GM12878 (cell line): ENCODE measurements at regions not wholly inside any gene's neighbourhood (a gene's known extent, or its start where the extent isn't known, plus 50 kb on each side); places are given as distances from the start of the nearest gene placed in this dataset.

Experiments
- ATAC-seq: fragments of 200-7000 bp; cut with Tn5 transposase; 3 replicates; pipeline ENCODE4 v1.9.1; 2020; ENCODE audit warnings: mild to moderate bottlenecking, moderate library complexity
- BruUV-seq: library from RNA; stranded (reverse); fragments of 400-500 nt; replicated peaks from 2 replicates; lab custom pipeline; 2021; lab: Mats Ljungman, UMichigan
- CTCF ChIA-PET: fragments of 300-600 bp; sonication (Branson Sonifier 250); formaldehyde crosslinking; extraction: SDS; loops from one replicate; lab custom pipeline; 2021; ENCODE audit warnings: inconsistent platforms; lab: Yijun Ruan, JAX
- POLR2A ChIA-PET: fragments of 350-600 bp; formaldehyde crosslinking; extraction: SDS; loops from one replicate; lab custom pipeline; 2021; ENCODE audit warnings: inconsistent platforms; lab: Charles Lee
- RAD21 ChIA-PET: fragments of 300-600 bp; sonication (Branson Sonifier 250); formaldehyde crosslinking; loops from one replicate; lab custom pipeline; 2023; ENCODE audit warnings: antibody characterized with exemption; ENCODE audit not compliant: unreplicated experiment; lab: Charles Lee
- SMC1A ChIA-PET: fragments of 300-600 bp; sonication (Branson Sonifier 250); formaldehyde crosslinking; loops from one replicate; lab custom pipeline; 2023; ENCODE audit not compliant: unreplicated experiment, uncharacterized antibody; lab: Charles Lee
- DNase-seq: peaks from one replicate; pipeline ENCODE4 v3.0.0-alpha.2; 2011; ENCODE audit warnings: low read depth, low spot score
- FAIRE-seq: peaks from 3 replicates; lab custom pipeline; 2011; peaks lifted over from hg19 to GRCh38; lab: Jason Lieb, UNC
- H2AFZ ChIP-seq: 2 replicates; pipeline ENCODE4 v1.6.0; 2011; ENCODE audit warnings: low read depth, low read length, control low read depth; ENCODE audit not compliant: control insufficient read depth
- H3K27ac ChIP-seq: 2 replicates; pipeline ENCODE4 v1.5.1; 2011; ENCODE audit warnings: control low read depth; ENCODE audit not compliant: control insufficient read depth, insufficient read depth
- H3K27me3 ChIP-seq, 2 experiments: replicated peaks in 1 of 2; 2 replicates each; pipeline versions ENCODE4 v1.6.0 to v1.6.1; 2011; ENCODE audit warnings: low read length in 1 of 2; ENCODE audit not compliant: control insufficient read depth in 2 of 2, insufficient read depth in 2 of 2
- H3K36me3 ChIP-seq, 2 experiments: 2 replicates each; pipeline ENCODE4 v1.5.1; 2011; ENCODE audit warnings: low read length in 1 of 2; ENCODE audit not compliant: control insufficient read depth in 2 of 2, insufficient read depth in 2 of 2
- H3K4me1 ChIP-seq: 2 replicates; pipeline ENCODE4 v1.6.1; 2011; ENCODE audit warnings: mild to moderate bottlenecking, low read length, moderate library complexity, mixed read lengths; ENCODE audit not compliant: control insufficient read depth, insufficient read depth
- H3K4me2 ChIP-seq: 2 replicates; pipeline ENCODE4 v1.6.0; 2011; ENCODE audit warnings: control low read depth; ENCODE audit not compliant: control insufficient read depth, insufficient read depth
- H3K4me3 ChIP-seq: fragments of 200-600 bp; sonication (generic); 2 replicates; pipeline ENCODE4 v1.5.1; 2016
- H3K79me2 ChIP-seq: 2 replicates; pipeline ENCODE4 v1.6.0; 2011; ENCODE audit warnings: low read length; ENCODE audit not compliant: control insufficient read depth, insufficient read depth
- H3K9ac ChIP-seq: 2 replicates; pipeline ENCODE4 v1.8.0; 2011; ENCODE audit warnings: low read length, control low read depth, mixed read lengths; ENCODE audit not compliant: control insufficient read depth, insufficient read depth
- H3K9me3 ChIP-seq: replicated peaks from 3 replicates; pipeline ENCODE4 v1.5.1; 2011; ENCODE audit warnings: mild to moderate bottlenecking, low read length; ENCODE audit not compliant: control insufficient read depth, insufficient read depth
- H4K20me1 ChIP-seq: 2 replicates; pipeline ENCODE4 v1.6.0; 2011; ENCODE audit not compliant: control insufficient read depth, insufficient read depth
- ESRRA ChIP-seq: IDR thresholded peaks from 2 replicates; pipeline ENCODE4 v1.6.1; 2012; ENCODE audit warnings: mild to moderate bottlenecking, low read length, improper control_type of control experiment
- HDAC2 ChIP-seq: fragments of 200-600 bp; sonication (generic); IDR thresholded peaks from 2 replicates; pipeline ENCODE4 v1.6.1; 2017
- MTA2 ChIP-seq: fragments of 450-650 bp; IDR thresholded peaks from 2 replicates; pipeline ENCODE4 v1.6.1; 2016; ENCODE audit warnings: low read depth, mild to moderate bottlenecking, moderate library complexity
- STAT3 ChIP-seq: IDR thresholded peaks from 2 replicates; pipeline ENCODE4 v1.6.1; 2011; ENCODE audit warnings: low read depth, low read length, improper control_type of control experiment
- TBL1XR1 ChIP-seq: IDR thresholded peaks from 2 replicates; pipeline ENCODE4 v1.6.1; 2012; ENCODE audit warnings: low read depth, low read length, improper control_type of control experiment
- ZNF384 ChIP-seq: IDR thresholded peaks from 2 replicates; pipeline ENCODE4 v1.6.1; 2012; ENCODE audit warnings: low read depth, mild to moderate bottlenecking, low read length, improper control_type of control experiment, borderline replicate concordance
- WGBS: methylation state at CpG from one replicate; pipeline ENCODE4 v1.1.6; 2016; ENCODE audit warnings: low lambda C conversion rate; ENCODE audit not compliant: insufficient replicate concordance, insufficient coverage; ENCODE audit errors: missing lambda C conversion rate; 5-methylcytosine and 5-hydroxymethylcytosine counted together
- in situ Hi-C: fragments of 300-500 bp; cut with MboI; formaldehyde crosslinking; loops from 9 replicates; pipeline ENCODE4 v1.14.3; 2018; ENCODE audit warnings: mixed read lengths
- intact Hi-C: fragments of 100-400 bp; cut with micrococcal nuclease; formaldehyde crosslinking; loops from one replicate; pipeline ENCODE4 v1.14.2; 2022; ENCODE audit not compliant: unreplicated experiment
- TF ChIP-seq, protein P1 (sequence below): IDR thresholded peaks from 2 replicates; pipeline ENCODE4 v1.6.1; 2011; ENCODE audit warnings: low read depth, low read length, improper control_type of control experiment, borderline replicate concordance
- TF ChIP-seq, protein P2 (sequence below): IDR thresholded peaks from 2 replicates; pipeline ENCODE4 v1.6.1; 2011; ENCODE audit warnings: borderline replicate concordance, low read depth, mild to moderate bottlenecking, moderate library complexity, low read length; ENCODE audit not compliant: insufficient read depth, poor library complexity, severe bottlenecking
- TF ChIP-seq, protein P3 (sequence below): IDR thresholded peaks from 2 replicates; pipeline ENCODE4 v1.6.1; 2012; ENCODE audit warnings: low read depth, low read length, improper control_type of control experiment
- TF ChIP-seq, protein P4 (sequence below): fragments of 450-650 bp; IDR thresholded peaks from 2 replicates; pipeline ENCODE4 v1.6.1; 2016; ENCODE audit warnings: mild to moderate bottlenecking
- TF ChIP-seq, protein P5 (sequence below): fragments of 450-650 bp; IDR thresholded peaks from 2 replicates; pipeline ENCODE4 v1.6.1; 2017; ENCODE audit warnings: low read depth, mild to moderate bottlenecking, moderate library complexity
- TF ChIP-seq, protein P6 (sequence below): fragments of 450-650 bp; IDR thresholded peaks from 2 replicates; pipeline ENCODE4 v1.6.1; 2016; ENCODE audit warnings: mild to moderate bottlenecking, moderate library complexity, borderline replicate concordance

DNA sequence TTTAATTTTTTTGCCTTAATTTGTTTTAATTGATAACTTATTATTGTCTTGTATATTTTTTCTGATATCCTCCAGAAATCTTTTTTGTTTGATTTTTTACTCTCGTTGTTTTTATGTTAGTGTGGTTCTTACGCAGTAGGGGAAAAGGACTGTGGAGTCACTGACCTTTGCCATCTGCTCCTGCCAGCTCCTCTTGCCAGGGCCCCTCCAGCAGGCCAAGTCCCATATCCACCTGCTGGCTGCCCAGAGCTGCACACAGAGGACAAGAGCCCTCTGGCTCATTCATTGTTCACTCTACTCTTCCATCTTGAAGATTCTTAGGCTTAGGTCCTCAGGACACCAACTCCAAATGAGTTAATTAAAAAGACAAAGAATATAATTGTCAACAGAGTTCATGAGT is 316.4 kb upstream of the DUSP10 start (continued):
- TF ChIP-seq, protein P1, sequence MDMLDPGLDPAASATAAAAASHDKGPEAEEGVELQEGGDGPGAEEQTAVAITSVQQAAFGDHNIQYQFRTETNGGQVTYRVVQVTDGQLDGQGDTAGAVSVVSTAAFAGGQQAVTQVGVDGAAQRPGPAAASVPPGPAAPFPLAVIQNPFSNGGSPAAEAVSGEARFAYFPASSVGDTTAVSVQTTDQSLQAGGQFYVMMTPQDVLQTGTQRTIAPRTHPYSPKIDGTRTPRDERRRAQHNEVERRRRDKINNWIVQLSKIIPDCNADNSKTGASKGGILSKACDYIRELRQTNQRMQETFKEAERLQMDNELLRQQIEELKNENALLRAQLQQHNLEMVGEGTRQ, result no peak
- no peak for TF ChIP-seq HDAC2

DNA sequence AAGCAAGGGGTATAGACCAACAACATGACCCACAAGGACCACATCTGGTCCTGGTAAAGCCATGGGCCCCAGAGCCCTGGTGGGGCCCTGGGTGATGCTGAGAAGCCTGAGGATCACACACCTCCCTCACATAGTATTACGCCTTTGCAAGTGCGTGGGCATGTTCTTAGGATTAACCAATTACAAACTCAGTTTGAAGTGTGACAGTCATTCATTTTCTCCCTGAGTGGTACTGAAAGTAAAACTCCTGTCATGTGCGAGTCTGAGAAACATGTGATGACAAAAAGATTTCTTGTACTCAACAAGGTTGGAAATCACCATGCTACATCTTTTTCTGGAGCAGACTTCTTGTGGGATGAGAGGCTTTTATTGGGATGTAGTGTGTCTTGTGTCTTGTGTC is 315.3 kb upstream of the DUSP10 start:
- BruUV-seq, result no TSS peak
- intact Hi-C loops, result no loop called here
- H3K27me3 ChIP-seq, result no peaks in the 10 kb centered on the region
- no peaks in the 10 kb centered on the region for H3K9me3 ChIP-seq
- H2AFZ ChIP-seq, result no peak overlapping the region
- ATAC-seq (peak; percentile 88), FAIRE-seq (no peak), DNase-seq (peak; percentile 24)
- no peak overlapping the region for H3K9ac ChIP-seq
- H3K27ac ChIP-seq, result no peak overlapping the region
- no peak overlapping the region for H3K4me2 ChIP-seq
- POLR2A ChIA-PET, result interaction anchor here (1.5 kb wide), 1 partner anchor 8 kb away, joined by 5 read pairs; no protein-coding TSS in a partner anchor
- WGBS, result 35% methylated on average over 3 of the region's 3 CpGs
- H3K4me3 ChIP-seq, result no peak overlapping the region
- H4K20me1 ChIP-seq, result no peaks in the 10 kb centered on the region
- SMC1A ChIA-PET, result interaction anchor here (0.7 kb wide), 1 partner anchor 338 kb away, joined by 3 read pairs; no protein-coding TSS in a partner anchor
- RAD21 ChIA-PET, result no interaction called here
- H3K79me2 ChIP-seq, result no peaks in the 10 kb centered on the region
- no peaks in the 10 kb centered on the region for H3K4me1 ChIP-seq
- H3K36me3 ChIP-seq, result no peaks in the 10 kb centered on the region
- CTCF ChIA-PET, result interaction anchor here (2.1 kb wide), 1 partner anchor 38 kb away, joined by 4 read pairs; no protein-coding TSS in a partner anchor
- in situ Hi-C loops, result no loop called here
- TF ChIP-seq ZNF384 (no peak), TBL1XR1 (no peak), ESRRA (no peak), MTA2 (no peak), STAT3 (no peak)
- TF ChIP-seq, protein P2, sequence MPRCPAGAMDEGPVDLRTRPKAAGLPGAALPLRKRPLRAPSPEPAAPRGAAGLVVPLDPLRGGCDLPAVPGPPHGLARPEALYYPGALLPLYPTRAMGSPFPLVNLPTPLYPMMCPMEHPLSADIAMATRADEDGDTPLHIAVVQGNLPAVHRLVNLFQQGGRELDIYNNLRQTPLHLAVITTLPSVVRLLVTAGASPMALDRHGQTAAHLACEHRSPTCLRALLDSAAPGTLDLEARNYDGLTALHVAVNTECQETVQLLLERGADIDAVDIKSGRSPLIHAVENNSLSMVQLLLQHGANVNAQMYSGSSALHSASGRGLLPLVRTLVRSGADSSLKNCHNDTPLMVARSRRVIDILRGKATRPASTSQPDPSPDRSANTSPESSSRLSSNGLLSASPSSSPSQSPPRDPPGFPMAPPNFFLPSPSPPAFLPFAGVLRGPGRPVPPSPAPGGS, result no peak
- TF ChIP-seq, protein P3, sequence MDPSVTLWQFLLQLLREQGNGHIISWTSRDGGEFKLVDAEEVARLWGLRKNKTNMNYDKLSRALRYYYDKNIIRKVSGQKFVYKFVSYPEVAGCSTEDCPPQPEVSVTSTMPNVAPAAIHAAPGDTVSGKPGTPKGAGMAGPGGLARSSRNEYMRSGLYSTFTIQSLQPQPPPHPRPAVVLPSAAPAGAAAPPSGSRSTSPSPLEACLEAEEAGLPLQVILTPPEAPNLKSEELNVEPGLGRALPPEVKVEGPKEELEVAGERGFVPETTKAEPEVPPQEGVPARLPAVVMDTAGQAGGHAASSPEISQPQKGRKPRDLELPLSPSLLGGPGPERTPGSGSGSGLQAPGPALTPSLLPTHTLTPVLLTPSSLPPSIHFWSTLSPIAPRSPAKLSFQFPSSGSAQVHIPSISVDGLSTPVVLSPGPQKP, result no peak
- TF ChIP-seq, protein P4, sequence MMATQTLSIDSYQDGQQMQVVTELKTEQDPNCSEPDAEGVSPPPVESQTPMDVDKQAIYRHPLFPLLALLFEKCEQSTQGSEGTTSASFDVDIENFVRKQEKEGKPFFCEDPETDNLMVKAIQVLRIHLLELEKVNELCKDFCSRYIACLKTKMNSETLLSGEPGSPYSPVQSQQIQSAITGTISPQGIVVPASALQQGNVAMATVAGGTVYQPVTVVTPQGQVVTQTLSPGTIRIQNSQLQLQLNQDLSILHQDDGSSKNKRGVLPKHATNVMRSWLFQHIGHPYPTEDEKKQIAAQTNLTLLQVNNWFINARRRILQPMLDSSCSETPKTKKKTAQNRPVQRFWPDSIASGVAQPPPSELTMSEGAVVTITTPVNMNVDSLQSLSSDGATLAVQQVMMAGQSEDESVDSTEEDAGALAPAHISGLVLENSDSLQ, result peak; percentile 61
- TF ChIP-seq, protein P5, sequence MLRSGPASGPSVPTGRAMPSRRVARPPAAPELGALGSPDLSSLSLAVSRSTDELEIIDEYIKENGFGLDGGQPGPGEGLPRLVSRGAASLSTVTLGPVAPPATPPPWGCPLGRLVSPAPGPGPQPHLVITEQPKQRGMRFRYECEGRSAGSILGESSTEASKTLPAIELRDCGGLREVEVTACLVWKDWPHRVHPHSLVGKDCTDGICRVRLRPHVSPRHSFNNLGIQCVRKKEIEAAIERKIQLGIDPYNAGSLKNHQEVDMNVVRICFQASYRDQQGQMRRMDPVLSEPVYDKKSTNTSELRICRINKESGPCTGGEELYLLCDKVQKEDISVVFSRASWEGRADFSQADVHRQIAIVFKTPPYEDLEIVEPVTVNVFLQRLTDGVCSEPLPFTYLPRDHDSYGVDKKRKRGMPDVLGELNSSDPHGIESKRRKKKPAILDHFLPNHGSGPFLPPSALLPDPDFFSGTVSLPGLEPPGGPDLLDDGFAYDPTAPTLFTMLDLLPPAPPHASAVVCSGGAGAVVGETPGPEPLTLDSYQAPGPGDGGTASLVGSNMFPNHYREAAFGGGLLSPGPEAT, result peak; percentile 43; the same call in 1 of the 2 replicates
- TF ChIP-seq, protein P6, sequence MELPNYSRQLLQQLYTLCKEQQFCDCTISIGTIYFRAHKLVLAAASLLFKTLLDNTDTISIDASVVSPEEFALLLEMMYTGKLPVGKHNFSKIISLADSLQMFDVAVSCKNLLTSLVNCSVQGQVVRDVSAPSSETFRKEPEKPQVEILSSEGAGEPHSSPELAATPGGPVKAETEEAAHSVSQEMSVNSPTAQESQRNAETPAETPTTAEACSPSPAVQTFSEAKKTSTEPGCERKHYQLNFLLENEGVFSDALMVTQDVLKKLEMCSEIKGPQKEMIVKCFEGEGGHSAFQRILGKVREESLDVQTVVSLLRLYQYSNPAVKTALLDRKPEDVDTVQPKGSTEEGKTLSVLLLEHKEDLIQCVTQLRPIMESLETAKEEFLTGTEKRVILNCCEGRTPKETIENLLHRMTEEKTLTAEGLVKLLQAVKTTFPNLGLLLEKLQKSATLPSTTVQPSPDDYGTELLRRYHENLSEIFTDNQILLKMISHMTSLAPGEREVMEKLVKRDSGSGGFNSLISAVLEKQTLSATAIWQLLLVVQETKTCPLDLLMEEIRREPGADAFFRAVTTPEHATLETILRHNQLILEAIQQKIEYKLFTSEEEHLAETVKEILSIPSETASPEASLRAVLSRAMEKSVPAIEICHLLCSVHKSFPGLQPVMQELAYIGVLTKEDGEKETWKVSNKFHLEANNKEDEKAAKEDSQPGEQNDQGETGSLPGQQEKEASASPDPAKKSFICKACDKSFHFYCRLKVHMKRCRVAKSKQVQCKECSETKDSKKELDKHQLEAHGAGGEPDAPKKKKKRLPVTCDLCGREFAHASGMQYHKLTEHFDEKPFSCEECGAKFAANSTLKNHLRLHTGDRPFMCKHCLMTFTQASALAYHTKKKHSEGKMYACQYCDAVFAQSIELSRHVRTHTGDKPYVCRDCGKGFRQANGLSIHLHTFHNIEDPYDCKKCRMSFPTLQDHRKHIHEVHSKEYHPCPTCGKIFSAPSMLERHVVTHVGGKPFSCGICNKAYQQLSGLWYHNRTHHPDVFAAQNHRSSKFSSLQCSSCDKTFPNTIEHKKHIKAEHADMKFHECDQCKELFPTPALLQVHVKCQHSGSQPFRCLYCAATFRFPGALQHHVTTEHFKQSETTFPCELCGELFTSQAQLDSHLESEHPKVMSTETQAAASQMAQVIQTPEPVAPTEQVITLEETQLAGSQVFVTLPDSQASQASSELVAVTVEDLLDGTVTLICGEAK, result no peak
